A673 (cell line): ENCODE measurements at regions not wholly inside any gene's neighbourhood (a gene's known extent, or its start where the extent isn't known, plus 50 kb on each side); places are given as distances from the start of the nearest gene placed in this dataset.

Source experiments
- BruUV-seq: library from RNA; stranded (reverse); fragments of 400-500 nt; replicated peaks from 2 replicates; lab custom pipeline; 2021; lab: Mats Ljungman, UMichigan
- CTCF ChIA-PET: fragments of 300-600 bp; sonication (Branson Sonifier 250); formaldehyde crosslinking; loops from one replicate; lab custom pipeline; 2022; ENCODE audit warnings: antibody characterized with exemption; lab: Charles Lee
- POLR2A ChIA-PET: fragments of 300-600 bp; sonication (Branson Sonifier 250); formaldehyde crosslinking; loops from one replicate; lab custom pipeline; 2022; ENCODE audit warnings: antibody characterized with exemption; ENCODE audit not compliant: low non-redundant PET; lab: Charles Lee
- DNase-seq: peaks from one replicate; pipeline ENCODE4 v3.0.0-alpha.2; 2015; ENCODE audit warnings: low spot score
- H3K27ac ChIP-seq: fragments of 200-600 bp; sonication (generic); 2 replicates; pipeline ENCODE4 v1.5.1; 2016; ENCODE audit warnings: mixed run types, low read depth, mild to moderate bottlenecking, mixed read lengths, antibody characterized with exemption, low read length; ENCODE audit not compliant: poor library complexity, severe bottlenecking
- H3K27me3 ChIP-seq: fragments of 200-600 bp; sonication (generic); replicated peaks from 2 replicates; pipeline ENCODE4 v1.6.1; 2017; ENCODE audit warnings: mixed run types, low read depth, mild to moderate bottlenecking, mixed read lengths, antibody characterized with exemption, low read length; ENCODE audit not compliant: insufficient read depth, poor library complexity
- H3K36me3 ChIP-seq: fragments of 200-600 bp; sonication (generic); 2 replicates; pipeline ENCODE4 v1.6.1; 2016; ENCODE audit warnings: mixed run types, mild to moderate bottlenecking, mixed read lengths, antibody characterized with exemption, low read length; ENCODE audit not compliant: insufficient read depth, poor library complexity, severe bottlenecking
- H3K4me1 ChIP-seq: fragments of 200-600 bp; sonication (generic); 2 replicates; pipeline ENCODE4 v1.6.1; 2017; ENCODE audit warnings: mixed run types, mild to moderate bottlenecking, mixed read lengths, antibody characterized with exemption, low read length; ENCODE audit not compliant: insufficient read depth, poor library complexity, severe bottlenecking
- H3K4me3 ChIP-seq: fragments of 200-600 bp; sonication (generic); 2 replicates; pipeline ENCODE4 v1.5.1; 2016; ENCODE audit warnings: low read depth, mixed run types, mild to moderate bottlenecking, mixed read lengths, low read length; ENCODE audit not compliant: poor library complexity, severe bottlenecking
- H3K9me3 ChIP-seq: fragments of 200-600 bp; sonication (generic); 2 replicates; pipeline ENCODE4 v1.6.1; 2016; ENCODE audit warnings: mixed run types, low read depth, mild to moderate bottlenecking, mixed read lengths, antibody characterized with exemption, low read length; ENCODE audit not compliant: poor library complexity, severe bottlenecking
- CTCF ChIP-seq: fragments of 300-800, 200-600 bp; sonication (generic); conservative IDR thresholded peaks from 2 replicates; pipeline ENCODE4 v1.5.1; 2017; ENCODE audit warnings: low read depth, mild to moderate bottlenecking, antibody characterized with exemption, low read length, moderate library complexity, mixed read lengths
- EZH2 ChIP-seq: fragments of 200-600 bp; sonication (generic); IDR thresholded peaks from 2 replicates; pipeline ENCODE4 v1.6.1; 2017; ENCODE audit warnings: borderline replicate concordance, low read depth, mild to moderate bottlenecking, mixed read lengths, antibody characterized with exemption, low read length; ENCODE audit not compliant: poor library complexity, severe bottlenecking
- intact Hi-C: fragments of 100-400 bp; cut with micrococcal nuclease; formaldehyde crosslinking; loops from one replicate; pipeline ENCODE4 v1.10.0; 2022; ENCODE audit not compliant: unreplicated experiment

- intact Hi-C loops: no loop called here
- Histone ChIP-seq H3K9me3 (no peaks in the 10 kb centered on the region), H3K36me3 (no peaks in the 10 kb centered on the region), H3K4me1 (no peaks in the 10 kb centered on the region), H3K4me3 (no peak overlapping the region), H3K27ac (no peak overlapping the region), H3K27me3 (no peaks in the 10 kb centered on the region)
- ChIA-PET CTCF (no interaction called here), POLR2A (interaction anchor here (0.7 kb wide), 1 partner anchor 13 kb away, joined by 3 read pairs; no protein-coding TSS in a partner anchor)
- no peak for DNase-seq
- BruUV-seq: no TSS peak
- TF ChIP-seq EZH2: no peak
- no peak for TF ChIP-seq CTCF
Measured at GRCh38 chr11:8787372-8787771, 104.8 kb downstream of the RPL27A start.

GRCh38 chr11:8788616-8789015 lies 106.0 kb downstream of the RPL27A start:
- H3K9me3 ChIP-seq: no peaks in the 10 kb centered on the region
- H3K27ac ChIP-seq: no peak overlapping the region
- no peak for TF ChIP-seq CTCF
- no peak for TF ChIP-seq EZH2
- no peaks in the 10 kb centered on the region for H3K27me3 ChIP-seq
- H3K4me3 ChIP-seq: no peak overlapping the region
- no peak for DNase-seq
- intact Hi-C loops: no loop called here
- POLR2A ChIA-PET: no interaction called here
- no peaks in the 10 kb centered on the region for H3K36me3 ChIP-seq
- CTCF ChIA-PET: no interaction called here
- BruUV-seq: no TSS peak
- H3K4me1 ChIP-seq: no peaks in the 10 kb centered on the region

GRCh38 chr11:8789864-8790263 lies 107.3 kb downstream of the RPL27A start:
- ChIA-PET POLR2A (no interaction called here), CTCF (no interaction called here)
- no TSS peak for BruUV-seq
- no peaks in the 10 kb centered on the region for H3K4me1 ChIP-seq
- no peak overlapping the region for H3K27ac ChIP-seq
- no peak overlapping the region for H3K4me3 ChIP-seq
- TF ChIP-seq EZH2: no peak
- TF ChIP-seq CTCF: no peak
- H3K27me3 ChIP-seq: no peaks in the 10 kb centered on the region
- no peaks in the 10 kb centered on the region for H3K9me3 ChIP-seq
- no peaks in the 10 kb centered on the region for H3K36me3 ChIP-seq
- intact Hi-C loops: no loop called here
- DNase-seq: no peak
